GM12878 (cell line): ENCODE measurements at regions not wholly inside any gene's neighbourhood (a gene's known extent, or its start where the extent isn't known, plus 50 kb on each side); places are given as distances from the start of the nearest gene placed in this dataset.

Source experiments
- ATAC-seq: fragments of 200-7000 bp; cut with Tn5 transposase; 3 replicates; pipeline ENCODE4 v1.9.1; 2020; ENCODE audit warnings: mild to moderate bottlenecking, moderate library complexity
- BruUV-seq: library from RNA; stranded (reverse); fragments of 400-500 nt; replicated peaks from 2 replicates; lab custom pipeline; 2021; lab: Mats Ljungman, UMichigan
- CTCF ChIA-PET: fragments of 300-600 bp; sonication (Branson Sonifier 250); formaldehyde crosslinking; extraction: SDS; loops from one replicate; lab custom pipeline; 2021; ENCODE audit warnings: inconsistent platforms; lab: Yijun Ruan, JAX
- POLR2A ChIA-PET: fragments of 350-600 bp; formaldehyde crosslinking; extraction: SDS; loops from one replicate; lab custom pipeline; 2021; ENCODE audit warnings: inconsistent platforms; lab: Charles Lee
- RAD21 ChIA-PET: fragments of 300-600 bp; sonication (Branson Sonifier 250); formaldehyde crosslinking; loops from one replicate; lab custom pipeline; 2023; ENCODE audit warnings: antibody characterized with exemption; ENCODE audit not compliant: unreplicated experiment; lab: Charles Lee
- SMC1A ChIA-PET: fragments of 300-600 bp; sonication (Branson Sonifier 250); formaldehyde crosslinking; loops from one replicate; lab custom pipeline; 2023; ENCODE audit not compliant: unreplicated experiment, uncharacterized antibody; lab: Charles Lee
- DNase-seq: peaks from one replicate; pipeline ENCODE4 v3.0.0-alpha.2; 2011; ENCODE audit warnings: low read depth, low spot score
- FAIRE-seq: peaks from 3 replicates; lab custom pipeline; 2011; peaks lifted over from hg19 to GRCh38; lab: Jason Lieb, UNC
- H2AFZ ChIP-seq: 2 replicates; pipeline ENCODE4 v1.6.0; 2011; ENCODE audit warnings: low read depth, low read length, control low read depth; ENCODE audit not compliant: control insufficient read depth
- H3K27ac ChIP-seq: 2 replicates; pipeline ENCODE4 v1.5.1; 2011; ENCODE audit warnings: control low read depth; ENCODE audit not compliant: control insufficient read depth, insufficient read depth
- H3K27me3 ChIP-seq, 2 experiments: replicated peaks in 1 of 2; 2 replicates each; pipeline versions ENCODE4 v1.6.0 to v1.6.1; 2011; ENCODE audit warnings: low read length in 1 of 2; ENCODE audit not compliant: control insufficient read depth in 2 of 2, insufficient read depth in 2 of 2
- H3K36me3 ChIP-seq, 2 experiments: 2 replicates each; pipeline ENCODE4 v1.5.1; 2011; ENCODE audit warnings: low read length in 1 of 2; ENCODE audit not compliant: control insufficient read depth in 2 of 2, insufficient read depth in 2 of 2
- H3K4me1 ChIP-seq: 2 replicates; pipeline ENCODE4 v1.6.1; 2011; ENCODE audit warnings: mild to moderate bottlenecking, low read length, moderate library complexity, mixed read lengths; ENCODE audit not compliant: control insufficient read depth, insufficient read depth
- H3K4me2 ChIP-seq: 2 replicates; pipeline ENCODE4 v1.6.0; 2011; ENCODE audit warnings: control low read depth; ENCODE audit not compliant: control insufficient read depth, insufficient read depth
- H3K4me3 ChIP-seq: fragments of 200-600 bp; sonication (generic); 2 replicates; pipeline ENCODE4 v1.5.1; 2016
- H3K79me2 ChIP-seq: 2 replicates; pipeline ENCODE4 v1.6.0; 2011; ENCODE audit warnings: low read length; ENCODE audit not compliant: control insufficient read depth, insufficient read depth
- H3K9ac ChIP-seq: 2 replicates; pipeline ENCODE4 v1.8.0; 2011; ENCODE audit warnings: low read length, control low read depth, mixed read lengths; ENCODE audit not compliant: control insufficient read depth, insufficient read depth
- H3K9me3 ChIP-seq: replicated peaks from 3 replicates; pipeline ENCODE4 v1.5.1; 2011; ENCODE audit warnings: mild to moderate bottlenecking, low read length; ENCODE audit not compliant: control insufficient read depth, insufficient read depth
- H4K20me1 ChIP-seq: 2 replicates; pipeline ENCODE4 v1.6.0; 2011; ENCODE audit not compliant: control insufficient read depth, insufficient read depth
- CREB1 ChIP-seq: IDR thresholded peaks from 2 replicates; pipeline ENCODE4 v1.6.1; 2012; ENCODE audit warnings: low read depth, mild to moderate bottlenecking, inconsistent platforms
- FOS ChIP-seq: IDR thresholded peaks from 3 replicates; pipeline ENCODE4 v1.6.1; 2011; ENCODE audit warnings: borderline replicate concordance; ENCODE audit not compliant: insufficient read length; ENCODE audit errors: extremely low read depth
- JUND ChIP-seq: IDR thresholded peaks from 2 replicates; pipeline ENCODE4 v1.6.1; 2012; ENCODE audit warnings: low read depth, mild to moderate bottlenecking, low read length, improper control_type of control experiment, moderate library complexity
- KDM1A ChIP-seq: fragments of 200-600 bp; sonication (generic); IDR thresholded peaks from 2 replicates; pipeline ENCODE4 v1.6.1; 2016; ENCODE audit warnings: borderline replicate concordance
- MEF2A ChIP-seq: IDR thresholded peaks from 2 replicates; pipeline ENCODE4 v1.6.1; 2011; ENCODE audit warnings: low read depth, mild to moderate bottlenecking, low read length, moderate library complexity; ENCODE audit not compliant: insufficient read depth
- MXI1 ChIP-seq: fragments of 150-350 bp; IDR thresholded peaks from 2 replicates; pipeline ENCODE4 v1.6.1; 2011; ENCODE audit warnings: low read depth, mild to moderate bottlenecking, inconsistent platforms, low read length, improper control_type of control experiment
- POLR2AphosphoS2 ChIP-seq: IDR thresholded peaks from 2 replicates; pipeline ENCODE4 v1.6.1; 2011; ENCODE audit warnings: low read depth, mild to moderate bottlenecking, low read length, improper control_type of control experiment, moderate library complexity
- RFX5 ChIP-seq: IDR thresholded peaks from 2 replicates; pipeline ENCODE4 v1.6.1; 2011; ENCODE audit warnings: low read depth, low read length, improper control_type of control experiment
- SRF ChIP-seq, 2 experiments: IDR thresholded peaks; 2 replicates each; pipeline ENCODE4 v1.6.1; 2011; ENCODE audit warnings: low read depth in 2 of 2, low read length in 2 of 2, mild to moderate bottlenecking in 1 of 2, moderate library complexity in 1 of 2
- TBL1XR1 ChIP-seq: IDR thresholded peaks from 2 replicates; pipeline ENCODE4 v1.6.1; 2012; ENCODE audit warnings: low read depth, low read length, improper control_type of control experiment
- ZNF207 ChIP-seq: fragments of 450-650 bp; IDR thresholded peaks from 2 replicates; pipeline ENCODE4 v1.6.1; 2014; ENCODE audit warnings: antibody characterized with exemption, mild to moderate bottlenecking, borderline replicate concordance
- WGBS: methylation state at CpG from one replicate; pipeline ENCODE4 v1.1.6; 2016; ENCODE audit warnings: low lambda C conversion rate; ENCODE audit not compliant: insufficient replicate concordance, insufficient coverage; ENCODE audit errors: missing lambda C conversion rate; 5-methylcytosine and 5-hydroxymethylcytosine counted together
- in situ Hi-C: fragments of 300-500 bp; cut with MboI; formaldehyde crosslinking; loops from 9 replicates; pipeline ENCODE4 v1.14.3; 2018; ENCODE audit warnings: mixed read lengths
- intact Hi-C: fragments of 100-400 bp; cut with micrococcal nuclease; formaldehyde crosslinking; loops from one replicate; pipeline ENCODE4 v1.14.2; 2022; ENCODE audit not compliant: unreplicated experiment
- TF ChIP-seq, protein P1 (sequence below): fragments of 450-650 bp; IDR thresholded peaks from 2 replicates; pipeline ENCODE4 v1.6.1; 2016; ENCODE audit warnings: mild to moderate bottlenecking
- TF ChIP-seq, protein P2 (sequence below): fragments of 450-650 bp; IDR thresholded peaks from 2 replicates; pipeline ENCODE4 v1.6.1; 2018; ENCODE audit warnings: borderline replicate concordance, mild to moderate bottlenecking; ENCODE audit not compliant: partially characterized antibody

DNA sequence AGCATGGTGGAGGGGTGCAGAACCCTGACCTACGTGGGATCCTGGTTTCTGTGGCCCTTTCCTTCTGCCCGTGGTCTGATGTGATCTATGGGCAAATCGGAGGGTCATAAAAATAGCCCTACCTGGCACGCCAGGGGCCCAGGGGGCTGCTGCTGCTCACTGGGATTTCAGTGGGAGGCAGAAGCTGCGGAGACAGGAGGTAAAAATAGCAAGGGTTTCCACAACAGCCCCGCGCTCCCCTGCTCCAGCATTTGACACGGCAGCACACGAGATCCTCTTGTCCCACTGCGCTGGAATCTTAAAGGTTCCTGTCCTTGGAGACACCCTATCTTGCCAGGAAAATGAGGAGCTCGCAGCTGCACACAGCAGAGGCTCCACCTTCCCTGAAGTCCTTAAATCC lies 321.2 kb downstream of the CTTN start:
- Histone ChIP-seq H3K79me2 (no peaks in the 10 kb centered on the region), H3K9ac (no peak overlapping the region), H3K27ac (no peak overlapping the region), H3K36me3 (no peaks in the 10 kb centered on the region), H3K27me3 (no peaks in the 10 kb centered on the region; a peak in 2 of 4 replicates)
- intact Hi-C loops (no loop called here), in situ Hi-C loops (no loop called here)
- CTCF ChIA-PET: no interaction called here
- POLR2A ChIA-PET: no interaction called here
- SMC1A ChIA-PET: no interaction called here
- no peak for ATAC-seq
- no peak for TF ChIP-seq ZNF207
- TF ChIP-seq, protein P1, sequence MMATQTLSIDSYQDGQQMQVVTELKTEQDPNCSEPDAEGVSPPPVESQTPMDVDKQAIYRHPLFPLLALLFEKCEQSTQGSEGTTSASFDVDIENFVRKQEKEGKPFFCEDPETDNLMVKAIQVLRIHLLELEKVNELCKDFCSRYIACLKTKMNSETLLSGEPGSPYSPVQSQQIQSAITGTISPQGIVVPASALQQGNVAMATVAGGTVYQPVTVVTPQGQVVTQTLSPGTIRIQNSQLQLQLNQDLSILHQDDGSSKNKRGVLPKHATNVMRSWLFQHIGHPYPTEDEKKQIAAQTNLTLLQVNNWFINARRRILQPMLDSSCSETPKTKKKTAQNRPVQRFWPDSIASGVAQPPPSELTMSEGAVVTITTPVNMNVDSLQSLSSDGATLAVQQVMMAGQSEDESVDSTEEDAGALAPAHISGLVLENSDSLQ: no peak
- TF ChIP-seq TBL1XR1: no peak
- no peak for TF ChIP-seq MEF2A
- no peak for TF ChIP-seq POLR2AphosphoS2
- no peak for TF ChIP-seq FOS
- no peak for TF ChIP-seq KDM1A
- TF ChIP-seq, all 136 proteins: peak for 0
- FAIRE-seq (no peak), DNase-seq (no peak)
- H3K4me2 ChIP-seq: no peak overlapping the region
- BruUV-seq: no TSS peak
- H3K9me3 ChIP-seq: no peaks in the 10 kb centered on the region
- 37% methylated on average over 11 of the region's 11 CpGs for WGBS
- H3K4me3 ChIP-seq: no peak overlapping the region
- H3K4me1 ChIP-seq: no peaks in the 10 kb centered on the region
- RAD21 ChIA-PET: no interaction called here
- no peaks in the 10 kb centered on the region; the same call in 1 of the 2 replicates for H4K20me1 ChIP-seq
- H2AFZ ChIP-seq: no peak overlapping the region

DNA sequence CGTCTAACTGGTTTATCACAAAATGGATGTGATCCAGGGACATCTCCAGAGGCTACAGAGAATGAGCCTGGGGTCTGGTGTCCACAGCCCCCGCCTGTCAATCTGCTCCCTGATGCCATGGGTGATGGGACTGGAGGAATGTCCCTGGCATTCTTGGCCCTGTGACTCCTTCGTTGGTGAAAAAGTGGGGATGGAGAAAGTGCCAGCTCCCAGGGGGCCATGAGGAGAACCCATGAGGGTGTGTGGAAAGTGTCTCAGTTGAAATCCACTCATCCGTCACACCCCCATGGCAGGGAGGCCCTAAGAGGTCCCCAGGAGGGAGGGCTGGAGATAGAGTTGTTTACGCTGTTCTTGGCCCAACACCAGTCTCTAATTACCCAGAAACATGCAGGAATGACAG lies 322.0 kb downstream of the CTTN start:
- no peak for DNase-seq
- intact Hi-C loops: no loop called here
- TF ChIP-seq, protein P2, sequence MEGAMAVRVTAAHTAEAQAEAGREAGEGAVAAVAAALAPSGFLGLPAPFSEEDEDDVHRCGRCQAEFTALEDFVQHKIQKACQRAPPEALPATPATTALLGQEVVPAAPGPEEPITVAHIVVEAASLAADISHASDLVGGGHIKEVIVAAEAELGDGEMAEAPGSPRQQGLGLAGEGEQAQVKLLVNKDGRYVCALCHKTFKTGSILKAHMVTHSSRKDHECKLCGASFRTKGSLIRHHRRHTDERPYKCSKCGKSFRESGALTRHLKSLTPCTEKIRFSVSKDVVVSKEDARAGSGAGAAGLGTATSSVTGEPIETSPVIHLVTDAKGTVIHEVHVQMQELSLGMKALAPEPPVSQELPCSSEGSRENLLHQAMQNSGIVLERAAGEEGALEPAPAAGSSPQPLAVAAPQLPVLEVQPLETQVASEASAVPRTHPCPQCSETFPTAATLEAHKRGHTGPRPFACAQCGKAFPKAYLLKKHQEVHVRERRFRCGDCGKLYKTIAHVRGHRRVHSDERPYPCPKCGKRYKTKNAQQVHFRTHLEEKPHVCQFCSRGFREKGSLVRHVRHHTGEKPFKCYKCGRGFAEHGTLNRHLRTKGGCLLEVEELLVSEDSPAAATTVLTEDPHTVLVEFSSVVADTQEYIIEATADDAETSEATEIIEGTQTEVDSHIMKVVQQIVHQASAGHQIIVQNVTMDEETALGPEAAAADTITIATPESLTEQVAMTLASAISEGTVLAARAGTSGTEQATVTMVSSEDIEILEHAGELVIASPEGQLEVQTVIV: no peak
- TF ChIP-seq JUND (no peak), RFX5 (no peak), CREB1 (no peak), SRF (IDR thresholded peaks at IDR 0.05; ENCODE audit: low read depth in 2 of 2, low read length in 2 of 2) (no peak), MXI1 (no peak)
- TF ChIP-seq, all 136 proteins: peak for 0
- ATAC-seq (no peak), FAIRE-seq (no peak)
- Histone ChIP-seq H3K9ac (no peak overlapping the region), H3K4me3 (no peak overlapping the region), H2AFZ (no peak overlapping the region), H3K36me3 (no peaks in the 10 kb centered on the region), H3K4me2 (no peak overlapping the region), H3K9me3 (no peaks in the 10 kb centered on the region), H4K20me1 (no peaks in the 10 kb centered on the region; the same call in 1 of the 2 replicates), H3K4me1 (no peaks in the 10 kb centered on the region), H3K79me2 (no peaks in the 10 kb centered on the region), H3K27me3 (no peaks in the 10 kb centered on the region; a peak in 2 of 4 replicates), H3K27ac (no peak overlapping the region)
- BruUV-seq: no TSS peak
- ChIA-PET RAD21 (no interaction called here), POLR2A (no interaction called here), CTCF (no interaction called here), SMC1A (no interaction called here)
- in situ Hi-C loops: no loop called here
- WGBS: 17% methylated on average over 5 of the region's 5 CpGs
